Activated CD4-positive, alpha-beta T cell treated with anti-CD3 and anti-CD28 coated beads for 24 hours (primary cell): ENCODE measurements at regions not wholly inside any gene's neighbourhood (a gene's known extent, or its start where the extent isn't known, plus 50 kb on each side); places are given as distances from the start of the nearest gene placed in this dataset.

Experiments
- DNase-seq, 2 donors: peaks; one replicate each; pipeline ENCODE4 v3.0.0-alpha.2; 2020; ENCODE audit warnings: low read depth in 2 of 2

DNA sequence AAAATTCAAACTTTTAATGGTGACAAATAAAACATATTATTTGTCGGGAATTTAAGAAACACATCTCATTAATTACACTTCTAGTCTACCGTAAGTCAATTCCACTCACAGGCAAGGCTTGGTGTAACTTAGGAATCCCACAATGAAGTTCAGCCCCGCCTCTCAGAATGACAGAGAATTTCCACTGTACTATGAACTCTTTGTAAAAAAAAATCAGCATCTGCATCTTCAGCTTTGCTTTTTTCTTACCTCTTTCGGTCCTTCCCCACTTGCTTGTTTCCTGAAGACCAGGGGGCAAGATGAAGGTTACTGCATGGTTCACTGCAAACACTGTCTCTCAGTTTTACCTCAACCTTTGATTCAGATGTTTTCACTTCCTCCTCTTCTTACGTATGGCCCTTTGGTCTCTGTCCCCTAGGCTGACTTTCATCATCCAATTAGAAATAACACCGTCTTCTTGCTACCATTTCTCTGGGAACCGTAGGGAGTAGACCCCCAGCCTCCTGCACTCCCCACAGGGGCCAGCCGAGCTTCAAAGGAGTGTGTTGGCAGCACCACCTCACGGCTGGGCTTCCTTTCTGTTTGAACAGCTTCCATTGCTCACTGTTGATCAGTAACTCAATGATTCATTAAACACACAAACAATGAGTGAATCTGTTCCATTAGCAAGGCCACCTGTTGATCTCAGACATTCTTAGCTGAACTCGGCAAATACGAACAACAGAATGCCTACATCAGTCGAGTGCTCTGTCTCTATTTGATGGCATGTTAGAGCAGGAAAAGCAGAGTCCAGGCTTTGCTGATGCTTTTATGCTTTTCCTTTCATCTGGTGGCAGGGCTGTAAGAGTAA is 343.0 kb downstream of the BMP4 start:
- no peak for DNase-seq

- no peak for DNase-seq
These were observed 345.7 kb downstream of the BMP4 start for GRCh38 chr14:53610947-53611346.

GRCh38 chr14:53609009-53609408 is 347.6 kb downstream of the BMP4 start:
- DNase-seq: no peak

- DNase-seq: no peak
These were observed 348.3 kb downstream of the BMP4 start for GRCh38 chr14:53608369-53608768.

DNA sequence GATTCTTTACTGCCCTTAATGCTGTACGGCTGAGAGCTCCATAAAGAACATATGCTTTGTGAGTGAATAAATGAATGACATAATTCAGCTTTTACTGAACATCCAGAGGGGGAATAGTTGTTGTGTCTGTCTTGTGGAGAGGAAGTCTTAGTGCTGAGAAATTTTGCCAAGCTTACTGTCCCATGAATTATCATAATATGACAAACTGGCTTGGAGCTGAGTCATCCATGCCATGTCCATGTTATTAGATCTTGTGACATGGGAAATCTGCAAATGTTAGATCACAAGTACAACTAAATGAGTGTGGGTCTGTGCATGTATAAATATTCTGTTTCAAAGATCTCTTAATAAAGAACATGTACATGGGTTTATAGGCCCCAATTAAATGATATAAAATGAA is 350.4 kb downstream of the BMP4 start:
- DNase-seq: no peak

DNA sequence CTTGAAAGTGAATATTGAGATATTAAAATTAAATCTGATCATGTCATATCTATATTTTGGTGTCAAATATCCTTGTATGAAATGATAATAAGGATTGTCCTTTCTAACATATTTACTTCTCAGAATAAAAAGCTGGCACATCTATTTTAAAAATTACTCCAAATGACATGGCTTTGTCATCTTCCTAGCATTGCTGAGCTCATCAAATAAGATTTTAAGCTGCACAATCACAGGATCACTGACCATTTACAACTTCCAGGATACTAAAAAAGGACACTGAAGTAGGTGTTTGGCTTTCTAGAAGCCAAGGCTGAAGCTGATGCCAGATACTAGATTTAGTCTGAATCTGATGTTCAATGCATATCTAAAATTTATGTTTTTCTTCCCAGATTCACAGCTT is 351.1 kb downstream of the BMP4 start:
- DNase-seq: no peak

- no peak for DNase-seq
These were observed 352.6 kb downstream of the BMP4 start for GRCh38 chr14:53603994-53604393.

DNA sequence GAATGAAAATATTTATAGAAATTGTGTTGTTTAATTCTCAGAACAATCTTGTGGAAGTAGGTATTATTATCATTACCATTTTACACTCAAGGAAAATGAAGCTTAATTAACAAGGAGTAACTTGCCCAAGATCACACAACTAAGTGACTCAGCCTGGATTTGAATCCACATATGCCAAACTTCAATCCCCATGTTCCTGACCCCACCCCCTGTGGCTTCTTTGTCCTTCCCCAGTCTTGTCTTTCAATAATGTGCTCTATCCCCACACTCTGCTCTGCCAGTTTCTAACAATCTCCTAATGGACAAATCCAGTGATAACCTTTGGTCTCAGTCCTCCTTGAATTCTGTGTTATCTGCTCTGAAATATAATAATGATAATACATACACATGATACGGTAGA is 355.2 kb downstream of the BMP4 start:
- DNase-seq: no peak

DNA sequence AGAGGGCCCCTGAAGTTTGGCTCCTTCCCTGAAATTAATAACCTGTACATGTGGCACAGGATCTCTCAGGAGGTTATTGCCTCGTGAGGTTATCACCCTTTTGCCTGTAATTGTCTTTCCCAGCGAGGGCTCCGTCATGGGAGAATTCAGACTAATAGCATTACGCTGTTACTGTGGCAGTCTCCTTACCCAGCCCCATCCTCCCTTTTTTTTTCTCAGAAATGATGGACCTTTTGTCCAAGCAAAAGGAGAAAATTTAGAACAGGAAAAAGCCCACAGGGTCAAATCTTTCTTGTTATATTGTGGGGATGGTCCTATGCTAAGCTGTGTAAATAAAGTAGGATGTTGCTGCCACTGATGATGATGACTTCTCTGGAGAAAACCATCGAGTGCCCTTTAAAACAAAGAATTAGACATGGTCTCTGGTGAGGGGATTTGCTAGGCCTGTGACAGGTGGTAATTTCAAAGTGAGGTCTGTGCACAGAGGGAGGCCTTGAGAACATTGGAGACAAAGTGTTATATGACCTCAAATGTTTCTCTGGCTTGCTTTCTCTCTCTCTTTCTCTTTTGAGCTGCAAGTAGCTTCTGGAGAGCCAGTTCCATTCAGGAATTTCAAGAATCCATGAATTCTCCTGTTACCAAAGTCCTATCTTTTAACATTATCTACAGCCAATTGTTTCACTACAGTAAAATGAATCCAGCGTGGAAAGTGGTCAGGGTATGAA is 357.2 kb downstream of the BMP4 start:
- DNase-seq: no peak

GRCh38 chr14:53596853-53597525 is 359.6 kb downstream of the BMP4 start:
- DNase-seq: no peak

DNA sequence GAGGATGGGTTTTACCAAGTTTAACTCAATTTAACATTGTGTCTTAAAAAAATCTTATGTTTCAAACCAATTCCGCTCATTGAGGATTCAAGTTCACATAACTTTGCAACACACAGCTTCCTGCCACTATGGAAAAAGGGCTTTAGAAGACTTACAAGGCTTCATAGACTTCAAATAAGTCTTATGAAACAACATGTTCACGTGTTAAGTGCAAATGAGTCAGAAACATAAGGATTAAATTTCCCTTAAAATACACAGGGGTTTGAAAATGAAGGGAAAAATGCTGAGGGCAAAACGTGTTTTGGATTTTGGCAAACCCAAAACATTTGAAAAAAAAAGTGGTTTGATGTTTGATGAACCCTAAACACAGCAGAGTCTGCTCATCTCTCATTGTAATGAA is 364.8 kb downstream of the BMP4 start:
- no peak for DNase-seq

GRCh38 chr14:53581504-53581903 is 375.1 kb downstream of the BMP4 start:
- no peak for DNase-seq

DNA sequence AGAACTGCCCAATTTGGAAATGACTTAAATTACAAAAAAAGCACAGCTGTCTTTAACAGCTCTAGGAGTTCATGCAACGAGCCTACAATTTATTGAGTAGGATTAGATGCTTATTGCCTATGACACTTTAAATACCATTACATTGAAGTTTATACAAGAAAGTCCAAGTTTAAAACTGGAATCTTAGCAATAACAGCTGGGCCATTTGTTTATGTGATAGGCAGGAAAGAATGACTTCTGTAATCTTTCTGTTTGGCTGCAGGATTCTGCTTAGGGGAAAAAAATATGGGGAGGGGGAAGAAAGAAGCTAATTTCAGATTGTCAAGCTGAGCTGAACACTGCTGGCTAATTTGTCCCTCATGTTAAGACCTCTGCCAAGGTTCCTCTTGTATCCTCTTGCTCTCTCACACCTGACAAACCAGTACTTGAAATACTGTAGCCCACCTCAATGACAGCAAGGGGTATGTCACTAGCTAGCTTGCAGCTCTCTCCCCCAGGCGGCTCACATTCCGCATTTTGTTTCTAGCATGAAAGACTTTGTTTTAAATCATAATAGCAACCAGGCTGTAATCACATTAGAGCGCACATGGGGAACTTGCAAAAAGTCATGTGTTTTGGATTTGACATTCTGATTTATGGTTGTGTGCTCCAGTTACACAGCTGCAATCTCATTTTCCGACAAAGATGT is 384.8 kb downstream of the BMP4 start:
- DNase-seq: no peak

- no peak for DNase-seq
These were observed 385.9 kb downstream of the BMP4 start for GRCh38 chr14:53570411-53571387.

DNA sequence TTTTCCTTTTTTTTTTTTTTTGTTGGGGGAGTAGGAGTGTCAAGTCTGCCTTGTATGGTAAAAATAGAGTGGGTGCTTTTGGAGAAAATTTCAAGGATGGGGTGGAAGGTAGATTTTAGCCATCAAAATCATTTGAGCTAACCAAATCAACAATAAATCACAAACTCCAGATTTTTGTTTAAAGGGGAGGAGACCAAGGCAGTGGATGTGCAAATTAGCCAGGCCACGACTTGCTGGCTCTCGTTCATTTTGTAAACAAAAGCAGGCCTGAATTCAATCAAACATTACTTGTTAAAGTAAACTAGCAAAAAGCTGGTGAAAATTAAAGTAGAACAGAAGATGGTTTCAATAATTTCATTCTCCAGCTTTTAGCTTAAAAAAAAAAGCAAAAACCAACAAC is 387.2 kb downstream of the BMP4 start:
- no peak for DNase-seq

GRCh38 chr14:53567236-53567780 is 389.3 kb downstream of the BMP4 start:
- no peak for DNase-seq

DNA sequence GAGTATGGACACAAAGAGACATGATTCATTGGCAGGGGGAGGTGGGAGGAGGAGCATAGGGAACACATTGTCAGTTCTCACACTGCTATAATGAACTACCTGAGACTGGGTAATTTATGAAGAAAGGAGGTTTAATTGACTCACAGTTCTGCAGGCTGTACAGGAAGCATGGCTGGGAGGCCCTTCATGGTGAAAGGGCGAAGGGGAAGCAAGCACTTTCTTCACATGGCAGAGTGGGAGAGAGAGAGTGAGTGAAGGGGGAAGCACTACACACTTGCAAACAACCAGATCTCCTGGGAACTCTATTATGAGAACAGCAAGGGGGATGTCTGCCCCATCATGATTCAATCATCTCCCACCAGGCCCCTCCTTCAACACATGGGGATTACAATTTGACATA is 391.8 kb downstream of the BMP4 start:
- no peak for DNase-seq

- DNase-seq: no peak
These were observed 393.0 kb downstream of the BMP4 start for GRCh38 chr14:53563628-53564027.

DNA sequence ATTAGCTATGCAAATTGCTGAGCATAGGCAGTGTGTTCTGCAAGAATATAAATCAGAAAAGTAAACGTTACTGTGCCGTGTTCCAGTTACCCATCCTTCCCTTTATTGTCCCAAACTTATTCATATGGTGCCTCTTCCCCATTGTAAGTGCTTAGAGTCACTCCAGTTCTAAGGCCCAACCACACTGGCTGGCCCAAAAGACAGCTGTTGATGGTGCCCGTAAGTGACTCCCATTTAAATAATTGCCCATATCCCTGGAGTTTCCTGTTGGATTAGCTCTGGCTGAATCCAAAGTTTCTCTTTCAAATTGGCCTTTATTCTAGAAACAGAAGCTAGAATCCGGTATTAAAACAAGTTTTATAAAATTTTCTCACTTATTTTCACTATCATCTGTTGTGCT is 400.1 kb upstream of the DDHD1 start:
- DNase-seq: no peak

GRCh38 chr14:53551862-53552261 is 398.7 kb upstream of the DDHD1 start:
- no peak for DNase-seq

DNA sequence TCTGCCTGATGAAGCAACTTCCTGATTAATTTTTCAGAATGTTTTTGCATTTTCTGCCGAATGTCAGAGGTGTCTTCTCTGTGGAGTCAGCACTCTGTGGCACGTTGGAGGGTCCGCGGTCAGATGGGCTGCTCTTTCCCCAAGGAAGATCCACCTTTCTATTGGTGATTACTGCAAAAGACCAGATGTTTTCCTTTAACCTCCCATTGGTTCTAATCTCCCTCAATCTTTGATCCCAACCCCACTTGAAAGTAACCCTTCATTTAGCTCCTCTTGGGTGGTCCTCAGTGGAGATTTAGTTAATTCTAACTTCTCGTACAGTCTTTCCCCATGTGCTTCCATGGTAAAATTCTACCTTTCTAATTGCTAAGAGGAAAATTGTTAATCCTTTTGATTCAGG is 397.7 kb upstream of the DDHD1 start:
- no peak for DNase-seq
